HFFc6 (cell line): ENCODE measurements at regions not wholly inside any gene's neighbourhood (a gene's known extent, or its start where the extent isn't known, plus 50 kb on each side); places are given as distances from the start of the nearest gene placed in this dataset.
A peak's percentile ranks its signal among the peaks of the same experiment; 100 is the strongest.

Experiments used
- DNase-seq: peaks from one replicate; pipeline ENCODE4 v3.0.0-alpha.2; 2018
- H3K27ac Mint-ChIP-seq: 2 replicates; pipeline ENCODE4 v1.8.0; 2020; ENCODE audit warnings: mild to moderate bottlenecking, mixed read lengths
- H3K27me3 Mint-ChIP-seq: 2 replicates; pipeline ENCODE4 v1.8.0; 2021; ENCODE audit warnings: mild to moderate bottlenecking, moderate library complexity, mixed read lengths; ENCODE audit not compliant: insufficient read depth
- H3K36me3 Mint-ChIP-seq: 2 replicates; pipeline ENCODE4 v1.8.0; 2021; ENCODE audit warnings: low read depth, mixed read lengths
- H3K4me1 Mint-ChIP-seq: 2 replicates; pipeline ENCODE4 v1.8.0; 2020; ENCODE audit warnings: low read depth, mixed read lengths
- H3K4me3 Mint-ChIP-seq: 2 replicates; pipeline ENCODE4 v1.8.0; 2020; ENCODE audit warnings: mild to moderate bottlenecking, moderate library complexity, mixed read lengths
- H3K9me3 Mint-ChIP-seq: 2 replicates; pipeline ENCODE4 v1.8.0; 2020; ENCODE audit warnings: mild to moderate bottlenecking, mixed read lengths
- TF ChIP-seq, protein P1 (sequence below): fragments of 200-600 bp; sonication (generic); IDR thresholded peaks from 2 replicates; pipeline ENCODE4 v1.5.0; 2021; ENCODE audit warnings: antibody characterized with exemption, mild to moderate bottlenecking

DNA sequence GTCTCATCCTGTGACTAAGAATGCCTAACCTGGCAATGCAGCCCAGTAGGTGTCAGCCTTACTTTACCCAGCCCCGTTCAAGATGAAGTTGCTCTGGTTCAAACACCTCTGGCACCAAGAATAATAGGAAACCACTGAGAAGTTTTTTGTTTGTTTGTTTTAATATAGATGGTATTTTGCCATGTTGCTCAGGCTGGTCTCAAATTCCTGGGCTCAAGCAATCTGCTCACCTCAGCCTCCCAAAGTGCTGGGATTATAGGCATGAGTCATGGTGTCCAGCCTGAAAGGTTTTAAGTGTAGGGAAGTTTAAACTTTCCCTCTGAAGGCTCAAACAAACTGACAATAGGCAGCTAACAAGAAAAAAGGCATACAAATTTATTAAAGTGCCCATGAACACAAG lies 51.2 kb upstream of the ABCC4 start:
- H3K27me3 Mint-ChIP-seq = peaks cover 3% of the 10 kb centered on the region
- H3K4me3 Mint-ChIP-seq = no peak overlapping the region
- H3K4me1 Mint-ChIP-seq = peaks cover 10% of the 10 kb centered on the region

DNA sequence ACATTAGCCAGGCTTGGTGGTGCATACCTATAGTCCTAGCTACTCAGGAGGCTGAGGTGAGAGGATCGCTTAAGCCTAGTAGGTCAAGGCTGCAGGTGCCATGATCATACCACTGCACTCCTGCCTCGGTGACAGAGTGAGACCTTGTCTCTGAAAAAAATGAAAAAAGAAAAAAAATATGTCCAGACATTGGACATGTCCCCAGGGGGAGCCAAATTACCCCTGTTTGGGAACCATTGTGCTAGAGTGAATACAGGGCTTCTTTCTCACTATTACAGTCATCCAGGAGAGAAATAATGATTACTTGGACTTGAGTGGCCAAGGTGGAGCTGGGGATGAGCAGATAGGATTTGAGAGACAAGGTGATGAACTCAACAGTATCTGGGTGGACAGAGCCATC lies 52.9 kb upstream of the ABCC4 start:
- peaks cover 10% of the 10 kb centered on the region for H3K4me1 Mint-ChIP-seq
- H3K4me3 Mint-ChIP-seq = no peak overlapping the region
- no peak overlapping the region for H3K27ac Mint-ChIP-seq
- no peaks in the 10 kb centered on the region for H3K9me3 Mint-ChIP-seq
- TF ChIP-seq, protein P1, sequence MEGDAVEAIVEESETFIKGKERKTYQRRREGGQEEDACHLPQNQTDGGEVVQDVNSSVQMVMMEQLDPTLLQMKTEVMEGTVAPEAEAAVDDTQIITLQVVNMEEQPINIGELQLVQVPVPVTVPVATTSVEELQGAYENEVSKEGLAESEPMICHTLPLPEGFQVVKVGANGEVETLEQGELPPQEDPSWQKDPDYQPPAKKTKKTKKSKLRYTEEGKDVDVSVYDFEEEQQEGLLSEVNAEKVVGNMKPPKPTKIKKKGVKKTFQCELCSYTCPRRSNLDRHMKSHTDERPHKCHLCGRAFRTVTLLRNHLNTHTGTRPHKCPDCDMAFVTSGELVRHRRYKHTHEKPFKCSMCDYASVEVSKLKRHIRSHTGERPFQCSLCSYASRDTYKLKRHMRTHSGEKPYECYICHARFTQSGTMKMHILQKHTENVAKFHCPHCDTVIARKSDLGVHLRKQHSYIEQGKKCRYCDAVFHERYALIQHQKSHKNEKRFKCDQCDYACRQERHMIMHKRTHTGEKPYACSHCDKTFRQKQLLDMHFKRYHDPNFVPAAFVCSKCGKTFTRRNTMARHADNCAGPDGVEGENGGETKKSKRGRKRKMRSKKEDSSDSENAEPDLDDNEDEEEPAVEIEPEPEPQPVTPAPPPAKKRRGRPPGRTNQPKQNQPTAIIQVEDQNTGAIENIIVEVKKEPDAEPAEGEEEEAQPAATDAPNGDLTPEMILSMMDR = no peak
- DNase-seq = no peak
- peaks cover 6% of the 10 kb centered on the region for H3K27me3 Mint-ChIP-seq
- H3K36me3 Mint-ChIP-seq = no peaks in the 10 kb centered on the region

More for the DNA sequence above, 51.2 kb upstream of the ABCC4 start:
- TF ChIP-seq, protein P1 = no peak
- Mint-ChIP-seq H3K36me3 (no peaks in the 10 kb centered on the region), H3K27ac (no peak overlapping the region), H3K9me3 (no peaks in the 10 kb centered on the region)
- DNase-seq = no peak

DNA sequence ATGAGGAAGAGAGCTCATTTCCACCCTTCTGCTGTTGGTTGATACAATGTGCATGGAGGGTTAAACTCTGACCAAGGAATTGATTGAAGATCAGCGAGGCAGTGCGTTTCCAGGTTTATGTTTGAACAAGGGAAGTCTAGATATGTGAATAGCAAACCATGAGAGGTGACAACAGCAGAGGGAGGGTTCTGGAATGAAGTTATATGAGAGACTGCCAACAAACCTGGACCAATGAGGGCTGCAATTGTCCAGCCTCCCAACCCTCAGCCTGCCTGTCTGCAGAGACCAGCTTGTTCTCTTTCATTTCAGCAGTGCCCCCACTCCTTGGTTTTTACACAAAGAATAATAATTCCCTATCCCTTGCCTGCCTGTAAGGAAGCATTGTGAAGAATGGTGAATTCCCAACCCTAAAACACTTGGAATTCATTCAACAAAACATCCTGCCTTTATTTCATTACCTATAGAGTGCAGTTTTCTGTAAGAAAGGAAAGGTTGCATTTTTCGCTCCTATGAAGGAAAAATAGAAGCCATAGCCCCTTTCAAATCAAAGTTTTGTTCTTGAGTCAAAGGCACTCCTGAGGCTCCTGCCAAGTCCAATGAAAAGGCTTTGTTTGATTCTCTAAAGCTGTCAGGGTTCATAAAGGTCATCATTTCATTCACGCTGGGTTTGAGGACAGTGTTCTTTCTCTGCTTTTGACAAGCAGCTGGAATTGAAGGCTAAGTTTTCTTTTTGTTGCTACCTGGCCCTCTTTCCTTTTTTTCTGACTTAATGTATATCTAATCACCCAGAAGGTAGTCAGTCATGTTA lies 53.6 kb upstream of the ABCC4 start:
- no peaks in the 10 kb centered on the region for H3K36me3 Mint-ChIP-seq
- no peak overlapping the region for H3K27ac Mint-ChIP-seq
- H3K4me3 Mint-ChIP-seq = no peak overlapping the region
- no peak for DNase-seq
- TF ChIP-seq, protein P1 = no peak
- H3K9me3 Mint-ChIP-seq = no peaks in the 10 kb centered on the region
- H3K27me3 Mint-ChIP-seq = peaks cover 7% of the 10 kb centered on the region
- peaks cover 10% of the 10 kb centered on the region for H3K4me1 Mint-ChIP-seq

DNA sequence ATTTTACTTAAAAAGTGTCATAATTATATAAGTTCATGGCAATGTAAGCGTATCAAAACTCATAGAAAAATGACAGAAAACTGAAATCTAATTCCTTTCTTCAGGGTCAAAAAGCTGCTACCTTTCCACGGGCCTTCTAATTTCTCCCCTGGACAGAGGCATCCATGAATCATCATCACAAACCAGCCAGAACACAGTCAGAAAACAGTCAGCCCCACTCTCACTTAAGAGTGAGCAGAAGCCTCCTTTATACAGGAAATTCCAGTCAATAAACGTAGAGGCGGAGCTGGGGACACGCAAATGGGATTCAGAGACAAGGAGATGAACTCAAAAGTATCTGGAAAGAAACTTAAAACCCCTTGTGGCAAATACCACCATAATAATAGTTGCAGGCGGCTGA lies 54.2 kb upstream of the ABCC4 start:
- H3K36me3 Mint-ChIP-seq = no peaks in the 10 kb centered on the region
- peaks cover 13% of the 10 kb centered on the region for H3K4me1 Mint-ChIP-seq
- TF ChIP-seq, protein P1 = no peak
- no peak overlapping the region for H3K4me3 Mint-ChIP-seq
- H3K27me3 Mint-ChIP-seq = peaks cover 11% of the 10 kb centered on the region
- no peak overlapping the region for H3K27ac Mint-ChIP-seq
- H3K9me3 Mint-ChIP-seq = no peaks in the 10 kb centered on the region
- peak; percentile 52 for DNase-seq

DNA sequence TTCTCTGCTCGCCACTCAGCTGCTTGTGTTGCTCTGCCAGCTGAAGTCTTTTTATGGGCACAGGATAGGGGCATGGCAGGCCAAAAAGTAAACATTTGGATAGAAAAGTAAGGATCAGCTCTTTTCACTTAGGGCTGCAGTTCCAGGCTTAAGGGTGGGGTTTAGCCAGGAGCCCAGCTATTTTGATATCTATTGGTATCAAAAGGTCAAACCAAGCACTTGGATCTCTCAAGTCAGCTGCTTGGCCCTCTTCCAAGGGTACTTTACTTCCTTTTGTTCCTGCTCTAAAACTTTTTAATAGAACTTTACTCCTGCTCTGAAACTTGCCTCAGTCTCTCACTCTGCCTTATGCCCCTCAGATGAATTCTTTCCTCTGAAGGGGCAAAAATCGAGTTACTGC lies 55.7 kb upstream of the ABCC4 start:
- peaks cover 16% of the 10 kb centered on the region for H3K4me1 Mint-ChIP-seq

More for the DNA sequence above, 55.7 kb upstream of the ABCC4 start:
- TF ChIP-seq, protein P1 = no peak
- Mint-ChIP-seq H3K27me3 (peaks cover 15% of the 10 kb centered on the region), H3K36me3 (no peaks in the 10 kb centered on the region), H3K9me3 (no peaks in the 10 kb centered on the region), H3K4me3 (no peak overlapping the region), H3K27ac (no peak overlapping the region)
- no peak for DNase-seq
